Spinal cord (tissue), 9 donors: ENCODE measurements at regions not wholly inside any gene's neighbourhood (a gene's known extent, or its start where the extent isn't known, plus 50 kb on each side); places are given as distances from the start of the nearest gene placed in this dataset.
"Not testable (repeated sequence)": the region's sequence is repeated elsewhere in the genome, so short reads cannot be mapped to it uniquely, and the experiment has no call there.

Experiments used
- DNase-seq, 6 donors: peaks; one replicate each; pipeline versions ENCODE4 v3.0.0 to v3.0.0-alpha.2; 2013 to 2015; ENCODE audit warnings: low spot score in 6 of 6, low read depth in 4 of 6
- H3K27ac ChIP-seq: one replicate; pipeline ENCODE4 v1.5.1; 2013; ENCODE audit warnings: low read depth, low read length, control low read depth
- H3K27me3 ChIP-seq: one replicate; pipeline ENCODE4 v1.6.1; 2013; ENCODE audit warnings: low read length; ENCODE audit not compliant: control insufficient read depth, insufficient read depth
- H3K36me3 ChIP-seq: one replicate; pipeline ENCODE4 v1.6.1; 2013; ENCODE audit warnings: low read length; ENCODE audit not compliant: control insufficient read depth, insufficient read depth
- H3K4me1 ChIP-seq: one replicate; pipeline ENCODE4 v1.6.1; 2013; ENCODE audit warnings: low read length; ENCODE audit not compliant: control insufficient read depth, insufficient read depth
- H3K4me3 ChIP-seq: one replicate; pipeline ENCODE4 v1.5.1; 2013; ENCODE audit warnings: low read depth, low read length, control low read depth
- H3K9me3 ChIP-seq: one replicate; pipeline ENCODE4 v1.6.1; 2013; ENCODE audit warnings: low read length; ENCODE audit not compliant: control insufficient read depth, insufficient read depth
- WGBS: methylation state at CpG from one replicate; pipeline ENCODE4 v1.1.5; 2013; ENCODE audit warnings: missing lambda C conversion rate; ENCODE audit not compliant: insufficient coverage; 5-methylcytosine and 5-hydroxymethylcytosine counted together
- donor health status: healthy.

- Histone ChIP-seq H3K4me1 (no peaks in the 10 kb centered on the region), H3K27ac (no peak overlapping the region), H3K4me3 (no peak overlapping the region), H3K27me3 (no peaks in the 10 kb centered on the region), H3K36me3 (no peaks in the 10 kb centered on the region), H3K9me3 (peaks cover 2% of the 10 kb centered on the region)
- no peak for DNase-seq
Measured at GRCh38 chr2:220370764-220371163, 743.3 kb downstream of the SLC4A3 start.

GRCh38 chr2:220371211-220371610, 743.8 kb downstream of the SLC4A3 start:
- Histone ChIP-seq H3K27ac (no peak overlapping the region), H3K27me3 (no peaks in the 10 kb centered on the region), H3K4me1 (no peaks in the 10 kb centered on the region), H3K36me3 (no peaks in the 10 kb centered on the region), H3K4me3 (no peak overlapping the region), H3K9me3 (peaks cover 2% of the 10 kb centered on the region)
- no CpG with 5 or more reads among the region's 2 CpGs for WGBS
- DNase-seq, result peak in 1 of 6 donors; percentile 80

- no peaks in the 10 kb centered on the region for H3K36me3 ChIP-seq
- no peak for DNase-seq
- WGBS, result no CpG with 5 or more reads among the region's 2 CpGs
- no peaks in the 10 kb centered on the region for H3K9me3 ChIP-seq
- no peak overlapping the region for H3K4me3 ChIP-seq
- H3K4me1 ChIP-seq, result no peaks in the 10 kb centered on the region
- H3K27ac ChIP-seq, result no peak overlapping the region
- H3K27me3 ChIP-seq, result no peaks in the 10 kb centered on the region
Measured at GRCh38 chr2:220373878-220374277, 746.4 kb downstream of the SLC4A3 start.

GRCh38 chr2:220374282-220374681, 746.9 kb downstream of the SLC4A3 start:
- no peaks in the 10 kb centered on the region for H3K36me3 ChIP-seq
- H3K9me3 ChIP-seq, result no peaks in the 10 kb centered on the region
- no peaks in the 10 kb centered on the region for H3K4me1 ChIP-seq
- no peak overlapping the region for H3K4me3 ChIP-seq
- no peak overlapping the region for H3K27ac ChIP-seq
- WGBS, result no CpG with 5 or more reads among the region's 2 CpGs
- no peak for DNase-seq
- no peaks in the 10 kb centered on the region for H3K27me3 ChIP-seq

- no CpG with 5 or more reads among the region's 2 CpGs for WGBS
- H3K36me3 ChIP-seq, result no peaks in the 10 kb centered on the region
- peak in 1 of 6 donors; percentile 26 for DNase-seq
- no peaks in the 10 kb centered on the region for H3K4me1 ChIP-seq
- H3K27ac ChIP-seq, result no peak overlapping the region
- no peak overlapping the region for H3K4me3 ChIP-seq
- peaks cover 3% of the 10 kb centered on the region for H3K9me3 ChIP-seq
- H3K27me3 ChIP-seq, result no peaks in the 10 kb centered on the region
Measured at GRCh38 chr2:220377482-220378155, 750.2 kb downstream of the SLC4A3 start.

- H3K4me3 ChIP-seq, DNase-seq: not testable (repeated sequence)
- 92% methylated on average over 8 of the region's 8 CpGs for WGBS
Measured at GRCh38 chr2:220387758-220388157, 760.3 kb downstream of the SLC4A3 start.

GRCh38 chr2:220393711-220394110, 766.3 kb downstream of the SLC4A3 start:
- H3K4me1 ChIP-seq, result no peaks in the 10 kb centered on the region
- H3K36me3 ChIP-seq, result no peaks in the 10 kb centered on the region
- WGBS, result 80% methylated on average over 1 of the region's 2 CpGs
- H3K27me3 ChIP-seq, result no peaks in the 10 kb centered on the region
- H3K27ac ChIP-seq, result no peak overlapping the region
- peaks cover 2% of the 10 kb centered on the region for H3K9me3 ChIP-seq
- DNase-seq, result peak in 1 of 6 donors; percentile 63
- H3K4me3 ChIP-seq, result no peak overlapping the region

More at GRCh38 chr2:220387758-220388157, 760.3 kb downstream of the SLC4A3 start:
- not testable (repeated sequence) for H3K27me3 ChIP-seq, H3K4me1 ChIP-seq, H3K27ac ChIP-seq, H3K36me3 ChIP-seq, H3K9me3 ChIP-seq

- peak in 2 of 6 donors; percentile 48 to 53 for DNase-seq
- Histone ChIP-seq H3K4me3 (no peak overlapping the region), H3K4me1 (no peaks in the 10 kb centered on the region), H3K27me3 (no peaks in the 10 kb centered on the region), H3K27ac (no peak overlapping the region), H3K36me3 (no peaks in the 10 kb centered on the region), H3K9me3 (no peaks in the 10 kb centered on the region)
Measured at GRCh38 chr2:220394433-220394832, 767.0 kb downstream of the SLC4A3 start.

- Histone ChIP-seq H3K4me1 (no peaks in the 10 kb centered on the region), H3K9me3 (no peaks in the 10 kb centered on the region), H3K36me3 (no peaks in the 10 kb centered on the region), H3K27me3 (no peaks in the 10 kb centered on the region), H3K27ac (no peak overlapping the region), H3K4me3 (no peak overlapping the region)
- no CpG with 5 or more reads among the region's 4 CpGs for WGBS
- no peak for DNase-seq
Measured at GRCh38 chr2:220396287-220396686, 768.9 kb downstream of the SLC4A3 start.

- no CpG with 5 or more reads among the region's 1 CpG for WGBS
- peaks cover 4% of the 10 kb centered on the region for H3K9me3 ChIP-seq
- H3K4me1 ChIP-seq, result no peaks in the 10 kb centered on the region
- no peak overlapping the region for H3K27ac ChIP-seq
- DNase-seq, result no peak
- no peak overlapping the region for H3K4me3 ChIP-seq
- no peaks in the 10 kb centered on the region for H3K36me3 ChIP-seq
- no peaks in the 10 kb centered on the region for H3K27me3 ChIP-seq
Measured at GRCh38 chr2:220410296-220410695, 782.9 kb downstream of the SLC4A3 start.
